Glutamatergic neuron (in vitro differentiated cells): ENCODE measurements at regions not wholly inside any gene's neighbourhood (a gene's known extent, or its start where the extent isn't known, plus 50 kb on each side); places are given as distances from the start of the nearest gene placed in this dataset.

Experiments
- DNase-seq: peaks from one replicate; pipeline ENCODE4 v3.0.0; 2022
- H3K27ac Mint-ChIP-seq: one replicate; pipeline ENCODE4 v1.8.0; 2020; ENCODE audit warnings: mild to moderate bottlenecking, mixed read lengths, inconsistent platforms; ENCODE audit not compliant: unreplicated experiment
- H3K27me3 Mint-ChIP-seq: one replicate; pipeline ENCODE4 v1.8.0; 2020; ENCODE audit warnings: mild to moderate bottlenecking, moderate library complexity, mixed read lengths, inconsistent platforms; ENCODE audit not compliant: unreplicated experiment
- H3K36me3 Mint-ChIP-seq: one replicate; pipeline ENCODE4 v1.8.0; 2020; ENCODE audit warnings: mild to moderate bottlenecking, mixed read lengths, inconsistent platforms; ENCODE audit not compliant: unreplicated experiment
- H3K4me1 Mint-ChIP-seq: one replicate; pipeline ENCODE4 v1.8.0; 2020; ENCODE audit warnings: mild to moderate bottlenecking, low read depth, mixed read lengths, inconsistent platforms; ENCODE audit not compliant: unreplicated experiment
- H3K4me3 Mint-ChIP-seq: one replicate; pipeline ENCODE4 v1.8.0; 2020; ENCODE audit warnings: mild to moderate bottlenecking, mixed read lengths, inconsistent platforms; ENCODE audit not compliant: unreplicated experiment
- H3K9me3 Mint-ChIP-seq: one replicate; pipeline ENCODE4 v1.8.0; 2020; ENCODE audit warnings: mild to moderate bottlenecking, moderate library complexity, mixed read lengths, inconsistent platforms; ENCODE audit not compliant: unreplicated experiment
- TF ChIP-seq, protein P1 (sequence below): fragments of 200-600 bp; sonication (generic); IDR thresholded peaks from one replicate; pipeline ENCODE4 v1.5.0; 2021; ENCODE audit not compliant: partially characterized antibody, unreplicated experiment

DNA sequence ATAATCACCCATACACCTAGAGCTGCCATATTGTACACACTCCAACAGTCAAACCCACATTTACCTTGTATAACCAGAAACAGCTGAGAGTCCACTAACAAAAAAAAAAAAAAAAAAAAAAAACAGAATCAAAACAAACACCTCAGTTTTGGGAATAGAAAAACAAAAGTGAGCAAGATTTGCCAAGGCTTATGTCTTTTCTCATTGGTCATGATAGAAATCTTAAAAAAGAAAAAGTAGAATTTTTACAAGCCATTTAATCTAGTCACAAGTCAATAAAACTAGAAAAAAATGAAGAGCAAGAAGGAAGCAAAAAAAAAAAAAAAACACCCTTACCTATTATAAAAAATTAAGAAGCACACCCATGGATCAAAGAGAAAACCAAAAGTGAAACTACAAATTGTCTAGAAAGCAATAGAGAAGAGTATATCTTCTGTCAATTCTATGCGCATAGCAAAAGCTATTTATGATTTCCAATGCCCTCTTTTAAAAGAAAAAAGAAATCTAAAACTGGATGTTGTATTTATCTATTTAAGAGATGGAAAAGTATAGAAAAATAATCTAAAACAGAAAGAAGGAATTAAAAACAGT, 113.2 kb upstream of the GALNT2 start:
- DNase-seq = no peak
- peaks cover 12% of the 10 kb centered on the region for H3K36me3 Mint-ChIP-seq
- H3K9me3 Mint-ChIP-seq = peaks cover 2% of the 10 kb centered on the region
- no peak overlapping the region for H3K4me3 Mint-ChIP-seq
- TF ChIP-seq, protein P1, sequence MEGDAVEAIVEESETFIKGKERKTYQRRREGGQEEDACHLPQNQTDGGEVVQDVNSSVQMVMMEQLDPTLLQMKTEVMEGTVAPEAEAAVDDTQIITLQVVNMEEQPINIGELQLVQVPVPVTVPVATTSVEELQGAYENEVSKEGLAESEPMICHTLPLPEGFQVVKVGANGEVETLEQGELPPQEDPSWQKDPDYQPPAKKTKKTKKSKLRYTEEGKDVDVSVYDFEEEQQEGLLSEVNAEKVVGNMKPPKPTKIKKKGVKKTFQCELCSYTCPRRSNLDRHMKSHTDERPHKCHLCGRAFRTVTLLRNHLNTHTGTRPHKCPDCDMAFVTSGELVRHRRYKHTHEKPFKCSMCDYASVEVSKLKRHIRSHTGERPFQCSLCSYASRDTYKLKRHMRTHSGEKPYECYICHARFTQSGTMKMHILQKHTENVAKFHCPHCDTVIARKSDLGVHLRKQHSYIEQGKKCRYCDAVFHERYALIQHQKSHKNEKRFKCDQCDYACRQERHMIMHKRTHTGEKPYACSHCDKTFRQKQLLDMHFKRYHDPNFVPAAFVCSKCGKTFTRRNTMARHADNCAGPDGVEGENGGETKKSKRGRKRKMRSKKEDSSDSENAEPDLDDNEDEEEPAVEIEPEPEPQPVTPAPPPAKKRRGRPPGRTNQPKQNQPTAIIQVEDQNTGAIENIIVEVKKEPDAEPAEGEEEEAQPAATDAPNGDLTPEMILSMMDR = no peak
- H3K4me1 Mint-ChIP-seq = no peaks in the 10 kb centered on the region
- no peak overlapping the region for H3K27ac Mint-ChIP-seq
- peaks cover 4% of the 10 kb centered on the region for H3K27me3 Mint-ChIP-seq

GRCh38 chr1:229964281-229964680, 102.8 kb upstream of the GALNT2 start:
- no peaks in the 10 kb centered on the region for H3K27me3 Mint-ChIP-seq
- no peak overlapping the region for H3K4me3 Mint-ChIP-seq
- no peaks in the 10 kb centered on the region for H3K9me3 Mint-ChIP-seq
- DNase-seq = no peak
- peaks cover 4% of the 10 kb centered on the region for H3K36me3 Mint-ChIP-seq
- TF ChIP-seq, protein P1 = no peak
- H3K27ac Mint-ChIP-seq = no peak overlapping the region
- H3K4me1 Mint-ChIP-seq = no peaks in the 10 kb centered on the region

- no peaks in the 10 kb centered on the region for H3K27me3 Mint-ChIP-seq
Measured at GRCh38 chr1:229970714-229971113, 96.3 kb upstream of the GALNT2 start.

GRCh38 chr1:229971141-229971540, 95.9 kb upstream of the GALNT2 start:
- peaks cover under 1% of the 10 kb centered on the region for H3K27me3 Mint-ChIP-seq
- DNase-seq = no peak
- no peak overlapping the region for H3K27ac Mint-ChIP-seq
- H3K36me3 Mint-ChIP-seq = peaks cover 12% of the 10 kb centered on the region
- no peak overlapping the region for H3K4me3 Mint-ChIP-seq
- H3K4me1 Mint-ChIP-seq = no peaks in the 10 kb centered on the region
- H3K9me3 Mint-ChIP-seq = peaks cover 2% of the 10 kb centered on the region
- TF ChIP-seq, protein P1 = no peak

More at GRCh38 chr1:229970714-229971113, 96.3 kb upstream of the GALNT2 start:
- no peak overlapping the region for H3K4me3 Mint-ChIP-seq
- TF ChIP-seq, protein P1 = no peak
- DNase-seq = no peak
- H3K36me3 Mint-ChIP-seq = peaks cover 11% of the 10 kb centered on the region
- no peak overlapping the region for H3K27ac Mint-ChIP-seq
- peaks cover 2% of the 10 kb centered on the region for H3K9me3 Mint-ChIP-seq
- H3K4me1 Mint-ChIP-seq = no peaks in the 10 kb centered on the region

DNA sequence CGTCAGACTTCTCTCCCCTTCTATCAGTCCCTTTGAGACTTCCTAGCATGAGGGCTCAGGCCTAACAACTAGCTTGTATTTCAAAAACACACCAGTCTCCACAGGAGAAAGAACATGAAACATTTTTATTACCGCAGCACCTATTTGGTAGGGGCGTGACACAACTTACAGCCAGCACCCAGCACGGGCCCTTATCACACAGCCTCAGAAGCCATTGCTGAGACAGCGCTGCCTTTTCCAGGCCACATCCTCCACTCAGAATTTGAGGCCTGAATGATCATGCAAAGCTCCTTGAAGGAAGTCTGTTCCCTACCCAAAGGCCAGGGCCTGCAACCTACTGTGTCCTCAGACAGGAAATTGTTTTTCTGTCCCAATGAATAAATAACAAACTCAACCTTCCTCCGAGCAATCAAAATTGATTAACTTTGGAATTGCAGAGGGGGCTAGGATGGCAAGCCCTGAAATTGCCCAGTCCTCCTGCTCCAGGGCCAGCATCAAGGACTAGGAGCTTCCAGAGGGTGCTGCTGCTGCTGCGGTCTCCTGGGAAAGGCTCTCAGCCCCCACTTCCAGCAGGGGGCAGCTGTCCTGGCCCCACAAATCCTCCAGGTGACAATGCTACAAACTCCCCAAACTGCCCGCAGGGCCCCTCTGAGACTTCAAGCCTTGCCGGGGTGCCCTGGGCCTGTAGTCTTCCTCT, 94.3 kb upstream of the GALNT2 start:
- H3K36me3 Mint-ChIP-seq = peaks cover 8% of the 10 kb centered on the region
- peaks cover 2% of the 10 kb centered on the region for H3K9me3 Mint-ChIP-seq
- H3K27me3 Mint-ChIP-seq = peaks cover 3% of the 10 kb centered on the region
- no peak for DNase-seq
- no peaks in the 10 kb centered on the region for H3K4me1 Mint-ChIP-seq
- TF ChIP-seq, protein P1 = no peak
- H3K4me3 Mint-ChIP-seq = no peak overlapping the region
- no peak overlapping the region for H3K27ac Mint-ChIP-seq
